CD8-positive, alpha-beta memory T cell (primary cell): ENCODE measurements at regions not wholly inside any gene's neighbourhood (a gene's known extent, or its start where the extent isn't known, plus 50 kb on each side); places are given as distances from the start of the nearest gene placed in this dataset.

Source experiments
- CTCF ChIA-PET: fragments of 350-600 bp; sonication (Branson Sonifier 250); formaldehyde crosslinking; loops from one replicate; lab custom pipeline; 2021; ENCODE audit warnings: antibody characterized with exemption; lab: Charles Lee
- POLR2A ChIA-PET: fragments of 350-600 bp; sonication (Branson Sonifier 250); formaldehyde crosslinking; loops from one replicate; lab custom pipeline; 2021; ENCODE audit warnings: antibody characterized with exemption; lab: Charles Lee
- DNase-seq, 5 donors: peaks; one replicate each; pipeline versions ENCODE4 v3.0.0 to v3.0.0-alpha.2; 2020 to 2022; ENCODE audit warnings: mixed read lengths in 1 of 5
- H3K27ac ChIP-seq: one replicate; pipeline ENCODE4 v1.7.0; 2013; ENCODE audit warnings: low read depth, mild to moderate bottlenecking, low read length, moderate library complexity
- H3K27me3 ChIP-seq: 2 replicates; pipeline ENCODE4 v1.7.0; 2013; ENCODE audit warnings: low read length, mild to moderate bottlenecking; ENCODE audit not compliant: insufficient read depth, poor library complexity, severe bottlenecking
- H3K36me3 ChIP-seq: 2 replicates; pipeline ENCODE4 v1.7.0; 2013; ENCODE audit warnings: mild to moderate bottlenecking, low read length, moderate library complexity; ENCODE audit not compliant: insufficient read depth
- H3K4me1 ChIP-seq: 2 replicates; pipeline ENCODE4 v1.7.0; 2013; ENCODE audit warnings: mild to moderate bottlenecking, low read length, moderate library complexity; ENCODE audit not compliant: insufficient read depth
- H3K4me3 ChIP-seq: 2 replicates; pipeline ENCODE4 v1.7.0; 2013; ENCODE audit warnings: mild to moderate bottlenecking, low read length
- H3K9me3 ChIP-seq: 2 replicates; pipeline ENCODE4 v1.7.0; 2013; ENCODE audit warnings: mild to moderate bottlenecking, low read length
- H3K27ac Mint-ChIP-seq, 8 donors: one replicate each; pipeline ENCODE4 v1.8.0; 2020 to 2021; ENCODE audit warnings: mixed read lengths in 8 of 8, mild to moderate bottlenecking in 6 of 8, inconsistent platforms in 3 of 8, moderate library complexity in 3 of 8
- H3K27me3 Mint-ChIP-seq, 2 donors: one replicate each; pipeline ENCODE4 v1.8.0; 2020 to 2021; ENCODE audit warnings: mixed read lengths in 2 of 2, mild to moderate bottlenecking in 1 of 2, moderate library complexity in 1 of 2
- H3K36me3 Mint-ChIP-seq, 3 donors: one replicate each; pipeline ENCODE4 v1.8.0; 2020 to 2021; ENCODE audit warnings: mixed read lengths in 3 of 3, inconsistent platforms in 1 of 3, mild to moderate bottlenecking in 1 of 3
- H3K4me1 Mint-ChIP-seq, 3 donors: one replicate each; pipeline ENCODE4 v1.8.0; 2020 to 2021; ENCODE audit warnings: mixed read lengths in 3 of 3, inconsistent platforms in 1 of 3, mild to moderate bottlenecking in 1 of 3
- H3K4me3 Mint-ChIP-seq, 7 donors: one replicate each; pipeline ENCODE4 v1.8.0; 2020 to 2021; ENCODE audit warnings: mixed read lengths in 7 of 7, mild to moderate bottlenecking in 6 of 7, moderate library complexity in 4 of 7, inconsistent platforms in 2 of 7
- H3K9me3 Mint-ChIP-seq, 5 donors: one replicate each; pipeline ENCODE4 v1.8.0; 2020 to 2022; ENCODE audit warnings: mixed read lengths in 5 of 5, mild to moderate bottlenecking in 3 of 5, moderate library complexity in 2 of 5, inconsistent platforms in 1 of 5

DNA sequence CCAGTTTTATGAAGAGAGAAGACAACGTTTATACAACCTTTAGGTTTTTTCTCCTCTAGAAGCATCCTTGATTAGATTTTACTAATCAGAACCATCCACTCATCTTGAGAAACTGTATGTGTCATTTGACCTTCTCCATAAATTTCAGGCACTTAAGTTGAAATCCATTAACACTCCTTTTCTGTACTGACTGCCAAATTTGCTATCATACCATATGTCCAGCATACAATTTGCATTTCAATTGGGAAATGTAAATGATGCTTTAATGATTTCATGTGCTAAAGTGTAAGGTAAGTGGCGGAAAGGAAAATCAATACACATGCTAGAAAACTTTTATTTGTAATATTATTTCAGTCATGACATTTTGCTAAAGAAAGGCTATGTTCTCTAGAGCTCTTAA lies 731.6 kb downstream of the GBE1 start:
- Mint-ChIP-seq H3K9me3 (peaks cover 0 to 8% (median 3%) of the 10 kb centered on the region in 5 donors), H3K27me3 (no peaks in the 10 kb centered on the region), H3K36me3 (no peaks in the 10 kb centered on the region), H3K4me3 (no peak overlapping the region), H3K27ac (no peak overlapping the region), H3K4me1 (no peaks in the 10 kb centered on the region)
- no peak for DNase-seq
- H3K9me3 ChIP-seq = no peaks in the 10 kb centered on the region
- no peak overlapping the region for H3K27ac ChIP-seq
- no peak overlapping the region for H3K4me3 ChIP-seq
- CTCF ChIA-PET = no interaction called here
- no peaks in the 10 kb centered on the region for H3K27me3 ChIP-seq
- H3K4me1 ChIP-seq = no peaks in the 10 kb centered on the region
- no peaks in the 10 kb centered on the region for H3K36me3 ChIP-seq
- POLR2A ChIA-PET = no interaction called here

DNA sequence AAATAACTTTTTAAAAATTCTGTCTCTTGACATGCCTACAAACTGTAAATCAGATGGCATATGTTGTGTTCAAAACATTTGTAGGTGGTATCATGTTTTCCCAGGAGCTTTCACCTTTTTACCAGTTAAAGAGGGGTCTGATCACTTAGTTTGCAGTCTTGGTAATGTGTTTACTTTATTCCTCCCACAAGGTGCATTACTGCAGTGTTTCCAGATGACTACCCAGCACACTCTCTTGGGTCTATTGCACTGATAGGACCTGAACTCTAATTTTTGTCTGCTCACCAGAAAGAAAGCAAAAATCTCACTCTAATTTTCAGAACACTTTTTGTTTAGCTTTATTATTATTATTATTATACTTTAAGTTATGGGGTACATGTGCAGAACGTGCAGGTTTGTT lies 734.1 kb downstream of the GBE1 start:
- CTCF ChIA-PET = no interaction called here

DNA sequence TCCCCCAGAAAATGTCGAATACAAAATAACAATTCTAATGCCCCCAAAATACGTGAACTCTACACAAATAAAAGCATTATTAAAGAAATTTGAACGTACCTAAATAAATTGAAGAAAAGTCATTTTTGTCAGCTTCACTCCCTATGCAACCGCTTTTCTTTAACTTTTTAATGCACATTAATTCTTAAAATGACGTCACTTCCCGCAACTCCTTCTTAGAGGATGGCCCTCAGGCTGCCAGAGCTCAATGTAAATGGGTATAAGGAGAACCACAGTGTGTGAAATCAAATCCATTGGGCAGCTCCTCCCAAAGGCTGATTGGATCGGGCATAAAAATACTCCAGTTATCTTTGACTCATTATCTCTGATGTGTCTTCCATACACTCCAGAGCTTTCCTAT lies 736.9 kb downstream of the GBE1 start:
- POLR2A ChIA-PET = no interaction called here
- no peak for DNase-seq
- Histone ChIP-seq H3K27me3 (no peaks in the 10 kb centered on the region), H3K4me3 (no peak overlapping the region), H3K4me1 (no peaks in the 10 kb centered on the region), H3K27ac (no peak overlapping the region), H3K36me3 (no peaks in the 10 kb centered on the region), H3K9me3 (no peaks in the 10 kb centered on the region)
- H3K4me1 Mint-ChIP-seq = no peaks in the 10 kb centered on the region
- peaks cover 3 to 18% (median 4%) of the 10 kb centered on the region in 5 donors for H3K9me3 Mint-ChIP-seq
- CTCF ChIA-PET = no interaction called here
- no peak overlapping the region for H3K4me3 Mint-ChIP-seq
- H3K27ac Mint-ChIP-seq = no peak overlapping the region
- no peaks in the 10 kb centered on the region for H3K36me3 Mint-ChIP-seq
- no peaks in the 10 kb centered on the region for H3K27me3 Mint-ChIP-seq

More for the DNA sequence above, 734.1 kb downstream of the GBE1 start:
- Histone ChIP-seq H3K27me3 (no peaks in the 10 kb centered on the region), H3K9me3 (no peaks in the 10 kb centered on the region), H3K4me1 (no peaks in the 10 kb centered on the region), H3K4me3 (no peak overlapping the region), H3K36me3 (no peaks in the 10 kb centered on the region), H3K27ac (no peak overlapping the region)
- Mint-ChIP-seq H3K27me3 (no peaks in the 10 kb centered on the region), H3K36me3 (no peaks in the 10 kb centered on the region), H3K4me1 (no peaks in the 10 kb centered on the region), H3K9me3 (peaks cover 2 to 10% (median 2%) of the 10 kb centered on the region in 5 donors), H3K4me3 (no peak overlapping the region), H3K27ac (no peak overlapping the region)
- POLR2A ChIA-PET = no interaction called here
- no peak for DNase-seq

DNA sequence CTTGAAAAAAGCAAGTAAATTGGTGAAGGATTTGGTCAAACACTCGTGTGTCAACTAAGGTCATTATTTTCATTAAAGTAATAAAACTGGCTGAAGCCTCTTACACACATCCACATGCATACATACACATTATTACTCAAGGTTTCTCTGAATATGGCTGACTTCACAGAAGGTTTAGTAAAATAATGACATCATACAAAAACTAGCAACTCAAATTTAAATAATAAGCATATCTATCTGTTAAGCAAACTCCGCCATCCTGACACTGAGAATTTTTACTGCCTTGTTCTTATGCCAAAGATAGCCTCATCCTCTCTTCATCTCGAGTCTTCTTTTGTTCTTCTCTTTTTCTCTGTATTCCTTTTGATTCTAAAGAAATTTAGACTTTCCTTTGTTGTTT lies 739.1 kb downstream of the GBE1 start:
- no peaks in the 10 kb centered on the region for H3K36me3 ChIP-seq
- H3K4me3 Mint-ChIP-seq = no peak overlapping the region
- H3K4me1 Mint-ChIP-seq = no peaks in the 10 kb centered on the region
- DNase-seq = no peak
- CTCF ChIA-PET = no interaction called here
- H3K27me3 Mint-ChIP-seq = no peaks in the 10 kb centered on the region
- H3K4me3 ChIP-seq = no peak overlapping the region
- H3K9me3 ChIP-seq = no peaks in the 10 kb centered on the region
- POLR2A ChIA-PET = no interaction called here
- no peaks in the 10 kb centered on the region for H3K4me1 ChIP-seq
- no peak overlapping the region for H3K27ac ChIP-seq
- no peaks in the 10 kb centered on the region for H3K27me3 ChIP-seq
- no peak overlapping the region for H3K27ac Mint-ChIP-seq
- H3K36me3 Mint-ChIP-seq = no peaks in the 10 kb centered on the region
- H3K9me3 Mint-ChIP-seq = peaks cover 3 to 14% (median 5%) of the 10 kb centered on the region in 5 donors

DNA sequence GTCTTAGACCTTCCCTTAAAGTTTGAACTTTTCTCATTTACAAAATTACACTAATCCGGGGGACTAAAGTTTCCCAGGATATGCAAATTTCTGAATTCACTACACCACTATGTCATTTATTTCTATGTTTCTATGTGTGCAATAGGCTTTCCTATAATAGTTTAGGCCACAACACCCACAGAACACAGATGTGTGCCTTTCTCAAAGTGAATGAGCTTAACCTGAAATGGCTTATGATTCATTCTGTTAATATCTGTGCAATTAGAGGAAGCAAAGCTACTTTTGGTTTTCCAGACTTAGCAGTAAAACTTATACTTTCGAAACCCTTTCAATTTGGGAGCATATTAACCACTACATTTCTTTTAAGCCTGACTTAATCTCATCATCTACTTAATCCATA lies 748.1 kb downstream of the GBE1 start:
- no peak overlapping the region for H3K4me3 ChIP-seq
- Mint-ChIP-seq H3K9me3 (peaks cover 1 to 25% (median 11%) of the 10 kb centered on the region in 5 donors), H3K36me3 (no peaks in the 10 kb centered on the region), H3K27ac (no peak overlapping the region), H3K4me3 (no peak overlapping the region), H3K4me1 (no peaks in the 10 kb centered on the region), H3K27me3 (no peaks in the 10 kb centered on the region)
- no peaks in the 10 kb centered on the region for H3K27me3 ChIP-seq
- CTCF ChIA-PET = no interaction called here
- no peaks in the 10 kb centered on the region for H3K4me1 ChIP-seq
- no peaks in the 10 kb centered on the region for H3K36me3 ChIP-seq
- POLR2A ChIA-PET = no interaction called here
- no peak for DNase-seq
- H3K27ac ChIP-seq = no peak overlapping the region
- H3K9me3 ChIP-seq = no peaks in the 10 kb centered on the region

DNA sequence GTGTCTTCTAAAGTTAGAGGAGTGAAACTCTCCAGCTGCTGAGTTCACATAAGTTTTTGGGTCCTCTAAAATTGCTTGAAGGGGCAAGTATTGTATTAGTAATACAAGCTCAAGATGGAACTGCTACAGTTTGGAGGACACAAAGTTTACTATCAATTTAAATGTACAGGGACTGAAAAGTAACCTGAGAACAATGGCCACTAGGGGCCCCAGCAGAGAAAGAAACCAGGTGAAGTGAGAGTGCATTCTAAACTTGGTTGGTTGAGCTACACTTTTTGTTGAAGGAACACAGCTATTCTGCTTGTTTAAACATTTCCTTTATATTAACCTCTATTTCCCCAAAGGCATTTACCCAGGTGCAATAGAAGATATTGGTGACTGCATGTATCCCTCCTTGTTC lies 755.5 kb downstream of the GBE1 start:
- Histone ChIP-seq H3K4me1 (no peaks in the 10 kb centered on the region), H3K9me3 (no peaks in the 10 kb centered on the region), H3K4me3 (no peak overlapping the region), H3K36me3 (no peaks in the 10 kb centered on the region), H3K27ac (no peak overlapping the region), H3K27me3 (no peaks in the 10 kb centered on the region)
- ChIA-PET CTCF (no interaction called here), POLR2A (no interaction called here)
- no peaks in the 10 kb centered on the region for H3K36me3 Mint-ChIP-seq
- peaks cover 2 to 34% (median 9%) of the 10 kb centered on the region in 5 donors for H3K9me3 Mint-ChIP-seq
- H3K27ac Mint-ChIP-seq = no peak overlapping the region
- no peaks in the 10 kb centered on the region for H3K4me1 Mint-ChIP-seq
- H3K27me3 Mint-ChIP-seq = no peaks in the 10 kb centered on the region
- H3K4me3 Mint-ChIP-seq = no peak overlapping the region
- DNase-seq = no peak

DNA sequence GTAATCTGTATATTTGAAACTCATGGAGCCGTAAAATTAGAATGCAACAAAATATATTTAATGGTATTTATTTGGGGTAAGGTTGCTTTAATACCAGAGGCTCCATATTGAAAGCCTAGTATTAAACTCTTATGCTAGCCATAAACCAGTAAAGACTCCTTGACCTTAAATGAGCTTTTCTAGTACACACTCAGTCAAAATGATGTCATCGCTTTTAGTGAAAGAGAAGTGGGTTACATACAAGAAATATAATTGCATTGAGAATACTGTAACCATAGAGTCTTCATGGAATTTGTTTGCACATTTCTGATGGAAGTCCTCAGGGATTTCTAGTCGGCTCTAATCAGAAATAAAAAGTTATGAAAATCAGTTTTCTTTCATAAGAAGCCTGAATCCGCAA lies 757.6 kb downstream of the GBE1 start:
- Mint-ChIP-seq H3K4me1 (no peaks in the 10 kb centered on the region), H3K27ac (no peak overlapping the region), H3K4me3 (no peak overlapping the region), H3K27me3 (no peaks in the 10 kb centered on the region), H3K9me3 (peaks cover 2 to 29% (median 5%) of the 10 kb centered on the region in 5 donors), H3K36me3 (no peaks in the 10 kb centered on the region)
- H3K27ac ChIP-seq = no peak overlapping the region
- H3K27me3 ChIP-seq = no peaks in the 10 kb centered on the region
- no peaks in the 10 kb centered on the region for H3K9me3 ChIP-seq
- ChIA-PET CTCF (no interaction called here), POLR2A (no interaction called here)
- no peaks in the 10 kb centered on the region for H3K36me3 ChIP-seq
- H3K4me1 ChIP-seq = no peaks in the 10 kb centered on the region
- H3K4me3 ChIP-seq = no peak overlapping the region
- DNase-seq = no peak

DNA sequence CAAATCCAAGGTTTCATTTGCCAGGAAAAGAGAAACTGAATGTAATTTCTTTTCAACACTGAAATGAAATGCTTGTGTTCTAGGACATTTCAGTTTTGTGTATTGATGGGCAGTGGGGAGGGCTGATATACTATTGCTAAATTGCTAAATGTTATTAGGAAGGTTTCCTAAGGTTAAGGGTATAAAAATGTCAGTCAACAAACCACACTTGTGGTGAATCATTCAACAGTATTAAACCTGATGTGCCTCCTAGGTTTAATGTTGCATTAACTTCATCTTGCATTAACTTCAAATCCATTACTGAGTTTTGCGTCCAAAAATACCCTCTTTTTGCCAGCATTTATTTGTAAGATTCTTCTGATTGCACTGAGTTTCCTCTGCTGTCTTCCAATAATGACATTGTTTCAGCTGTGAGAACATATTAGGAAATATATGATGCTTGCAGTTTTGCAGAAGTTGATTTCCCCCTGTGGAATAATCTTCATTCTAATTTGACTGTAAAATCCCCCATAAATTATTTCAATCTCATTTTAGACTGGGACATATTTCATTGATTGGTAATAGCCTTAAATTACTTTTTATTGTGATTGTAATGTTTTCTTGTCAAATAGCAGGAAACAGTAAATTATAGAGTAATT lies 758.3 kb downstream of the GBE1 start:
- Mint-ChIP-seq H3K27ac (no peak overlapping the region), H3K36me3 (no peaks in the 10 kb centered on the region), H3K9me3 (peaks cover 2 to 33% (median 5%) of the 10 kb centered on the region in 5 donors), H3K27me3 (no peaks in the 10 kb centered on the region), H3K4me3 (no peak overlapping the region), H3K4me1 (no peaks in the 10 kb centered on the region)
- H3K4me3 ChIP-seq = no peak overlapping the region
- DNase-seq = no peak
- H3K4me1 ChIP-seq = no peaks in the 10 kb centered on the region
- no peaks in the 10 kb centered on the region for H3K36me3 ChIP-seq
- H3K9me3 ChIP-seq = no peaks in the 10 kb centered on the region
- no peak overlapping the region for H3K27ac ChIP-seq
- POLR2A ChIA-PET = no interaction called here
- CTCF ChIA-PET = no interaction called here
- no peaks in the 10 kb centered on the region for H3K27me3 ChIP-seq
